BLaER1 treated with 17β-estradiol and CSF1 and Interleukin-3, amounts not matched to agents 10 nM and 100 nM (cell line): ENCODE measurements at regions not wholly inside any gene's neighbourhood (a gene's known extent, or its start where the extent isn't known, plus 50 kb on each side); places are given as distances from the start of the nearest gene placed in this dataset.

ENCODE experiments used
- H3K27ac ChIP-seq, 11 experiments: shearing (Covaris generic); formaldehyde crosslinking; 2 replicates each; pipeline ENCODE4 v1.8.1; 2022
- H3K27me3 ChIP-seq, 11 experiments: shearing (Covaris generic); formaldehyde crosslinking; 2 replicates each; pipeline ENCODE4 v1.8.1; 2022
- H3K36me3 ChIP-seq, 11 experiments: shearing (Covaris generic); formaldehyde crosslinking; 2 replicates each; pipeline ENCODE4 v1.8.1; 2022
- H3K4me1 ChIP-seq, 10 experiments: shearing (Covaris generic); formaldehyde crosslinking; 2 replicates each; pipeline ENCODE4 v1.8.1; 2022
- H3K4me2 ChIP-seq, 11 experiments: shearing (Covaris generic); formaldehyde crosslinking; 2 replicates each; pipeline ENCODE4 v1.8.1; 2022
- H3K4me3 ChIP-seq, 10 experiments: shearing (Covaris generic); formaldehyde crosslinking; 2 replicates each; pipeline ENCODE4 v1.8.1; 2022
- H3K9ac ChIP-seq, 11 experiments: shearing (Covaris generic); formaldehyde crosslinking; 2 replicates each; pipeline ENCODE4 v1.8.1; 2022
- H3K9me3 ChIP-seq, 11 experiments: shearing (Covaris generic); formaldehyde crosslinking; replicated peaks in 1 of 11; 2 replicates each; pipeline ENCODE4 v1.8.1; 2022
- H4K20me1 ChIP-seq, 11 experiments: shearing (Covaris generic); formaldehyde crosslinking; 2 replicates each; pipeline ENCODE4 v1.8.1; 2022
- Cebpa-rat ChIP-seq, 11 experiments: shearing (Covaris generic); IDR thresholded peaks; 2 replicates each; pipeline ENCODE4 v1.8.1; 2022

DNA sequence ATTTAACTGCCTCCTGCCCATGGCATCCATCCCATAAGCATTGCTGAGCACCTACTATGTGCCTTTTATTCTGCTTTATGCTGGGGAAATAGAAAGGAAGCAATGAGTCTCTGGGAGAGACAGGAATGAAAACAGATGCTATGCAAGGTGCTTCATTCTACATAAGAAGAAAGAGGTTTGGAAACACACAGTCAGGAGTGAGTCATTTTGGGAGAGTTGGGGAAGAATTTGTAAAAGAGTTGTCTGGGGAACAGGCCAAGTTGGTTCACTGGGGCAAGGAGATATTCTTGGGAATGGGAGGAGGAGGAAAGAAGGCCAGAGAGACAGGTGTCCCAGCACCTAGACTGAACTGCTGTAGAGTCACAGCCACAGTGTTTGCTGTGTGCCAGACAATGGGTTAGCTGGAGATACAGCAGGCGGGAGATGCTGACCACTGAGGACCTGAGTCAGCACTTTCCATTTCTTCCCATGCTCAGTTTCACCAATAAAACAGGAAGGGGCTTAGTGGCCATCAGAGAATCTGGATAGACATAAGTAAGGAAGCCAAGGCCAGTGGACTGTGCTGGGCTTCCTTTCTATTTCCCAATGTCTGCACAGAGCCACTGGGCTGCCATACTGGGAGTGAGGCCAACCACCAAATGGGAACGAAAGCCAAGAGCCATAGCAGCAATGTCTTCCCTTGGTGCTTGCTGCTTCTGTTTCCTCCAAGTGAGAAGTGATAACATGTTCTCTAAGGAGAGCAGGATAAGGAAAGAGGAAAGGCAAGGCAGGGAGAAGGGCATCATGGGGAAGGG, 187.7 kb upstream of the USP24 start:
- H3K27ac ChIP-seq = no peak overlapping the region
- no peak overlapping the region for H3K9ac ChIP-seq
- H3K27me3 ChIP-seq = no peaks in the 10 kb centered on the region
- peaks cover 10 to 18% (median 15%) of the 10 kb centered on the region in 11 experiments; a peak in 21 of 22 replicates for H3K9me3 ChIP-seq
- H3K4me1 ChIP-seq = peaks cover 0 to 3% (median 0%) of the 10 kb centered on the region in 10 experiments; a peak in 1 of 20 replicates
- no peaks in the 10 kb centered on the region for H4K20me1 ChIP-seq
- H3K36me3 ChIP-seq = no peaks in the 10 kb centered on the region
- H3K4me3 ChIP-seq = no peak overlapping the region
- H3K4me2 ChIP-seq = peak overlapping the region in 1 of 11 experiments; percentile 36; a peak in 1 of 22 replicates
- no peak for TF ChIP-seq Cebpa-rat (IDR thresholded peaks at IDR 0.05)

DNA sequence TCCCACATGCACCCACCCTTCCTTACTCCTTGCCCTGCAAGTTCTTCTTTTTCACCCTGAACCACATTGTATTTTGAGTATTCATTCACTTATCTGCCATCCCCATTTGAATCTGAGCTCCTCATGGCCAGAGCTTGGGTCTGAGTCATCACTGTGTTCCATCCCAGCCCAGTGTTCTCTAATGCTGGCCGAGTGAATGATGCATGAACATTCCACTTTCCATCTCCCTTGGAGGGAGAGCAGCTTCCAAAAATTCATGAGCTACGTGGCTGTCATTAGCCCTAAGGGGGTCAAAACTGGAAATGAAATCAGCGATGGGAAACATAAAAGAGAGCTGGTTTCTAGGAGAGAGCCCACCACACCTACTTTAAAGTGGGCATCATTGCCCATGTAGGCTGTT, 187.0 kb upstream of the USP24 start:
- no peaks in the 10 kb centered on the region for H3K27me3 ChIP-seq
- no peak overlapping the region for H3K27ac ChIP-seq
- H3K9ac ChIP-seq = no peak overlapping the region
- no peaks in the 10 kb centered on the region for H3K36me3 ChIP-seq
- no peak overlapping the region for H3K4me2 ChIP-seq
- peaks cover 0 to 3% (median 0%) of the 10 kb centered on the region in 10 experiments; a peak in 1 of 20 replicates for H3K4me1 ChIP-seq
- H3K9me3 ChIP-seq = peaks cover 10 to 18% (median 15%) of the 10 kb centered on the region in 11 experiments; a peak in 21 of 22 replicates
- TF ChIP-seq Cebpa-rat (IDR thresholded peaks at IDR 0.05) = no peak
- no peak overlapping the region for H3K4me3 ChIP-seq
- no peaks in the 10 kb centered on the region for H4K20me1 ChIP-seq

DNA sequence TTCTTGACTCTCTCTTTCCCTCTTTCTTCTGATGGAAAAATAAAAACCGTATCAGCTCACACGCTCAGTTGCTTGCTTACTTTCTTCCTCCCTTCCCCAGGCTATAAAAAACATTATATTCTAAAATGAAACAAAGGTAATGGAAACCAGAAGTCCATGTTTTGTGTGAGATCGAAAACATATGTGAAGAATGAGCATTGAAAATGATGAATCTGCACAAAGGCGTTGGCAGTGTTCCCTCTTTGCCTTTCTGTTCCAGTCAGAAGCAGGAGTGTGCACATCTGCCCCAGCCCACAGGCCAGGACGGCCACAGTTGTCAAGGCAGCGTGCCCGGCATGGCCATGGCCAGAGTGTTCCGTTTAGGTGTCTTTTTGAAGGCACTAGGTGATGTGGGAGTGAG, 185.3 kb upstream of the USP24 start:
- Histone ChIP-seq H3K27ac (no peak overlapping the region), H3K9ac (no peak overlapping the region), H3K27me3 (no peaks in the 10 kb centered on the region), H3K4me3 (no peak overlapping the region), H3K4me1 (no peaks in the 10 kb centered on the region), H3K36me3 (no peaks in the 10 kb centered on the region), H4K20me1 (no peaks in the 10 kb centered on the region), H3K9me3 (peaks cover 6 to 10% (median 8%) of the 10 kb centered on the region in 11 experiments; a peak in 21 of 22 replicates), H3K4me2 (no peak overlapping the region)
- TF ChIP-seq Cebpa-rat (IDR thresholded peaks at IDR 0.05) = no peak

DNA sequence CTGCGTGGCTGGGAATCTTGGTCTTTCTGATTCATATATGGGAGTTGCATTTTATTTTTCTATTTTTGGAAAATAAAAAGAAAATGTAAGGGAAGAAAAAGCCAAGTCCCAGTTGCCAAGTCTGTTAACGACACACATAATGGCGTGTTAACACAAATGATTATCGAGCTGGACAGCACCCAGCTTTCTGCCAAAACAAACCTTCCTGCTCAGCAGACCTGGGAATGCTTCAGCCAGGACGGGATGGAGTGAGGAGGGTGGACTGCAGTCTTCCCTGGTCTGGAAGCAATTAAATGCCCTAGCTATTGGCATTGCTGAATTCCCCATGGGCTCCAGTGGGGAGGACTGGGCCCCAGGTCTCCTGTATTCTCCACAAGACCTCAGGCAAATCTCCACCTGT, 184.2 kb upstream of the USP24 start:
- Histone ChIP-seq H3K4me1 (no peaks in the 10 kb centered on the region), H3K9ac (no peak overlapping the region), H3K36me3 (no peaks in the 10 kb centered on the region), H3K9me3 (peaks cover 0 to 7% (median 3%) of the 10 kb centered on the region in 11 experiments; a peak in 9 of 22 replicates), H3K27me3 (no peaks in the 10 kb centered on the region), H3K27ac (no peak overlapping the region), H3K4me2 (no peak overlapping the region), H4K20me1 (no peaks in the 10 kb centered on the region), H3K4me3 (no peak overlapping the region)
- no peak for TF ChIP-seq Cebpa-rat (IDR thresholded peaks at IDR 0.05)

DNA sequence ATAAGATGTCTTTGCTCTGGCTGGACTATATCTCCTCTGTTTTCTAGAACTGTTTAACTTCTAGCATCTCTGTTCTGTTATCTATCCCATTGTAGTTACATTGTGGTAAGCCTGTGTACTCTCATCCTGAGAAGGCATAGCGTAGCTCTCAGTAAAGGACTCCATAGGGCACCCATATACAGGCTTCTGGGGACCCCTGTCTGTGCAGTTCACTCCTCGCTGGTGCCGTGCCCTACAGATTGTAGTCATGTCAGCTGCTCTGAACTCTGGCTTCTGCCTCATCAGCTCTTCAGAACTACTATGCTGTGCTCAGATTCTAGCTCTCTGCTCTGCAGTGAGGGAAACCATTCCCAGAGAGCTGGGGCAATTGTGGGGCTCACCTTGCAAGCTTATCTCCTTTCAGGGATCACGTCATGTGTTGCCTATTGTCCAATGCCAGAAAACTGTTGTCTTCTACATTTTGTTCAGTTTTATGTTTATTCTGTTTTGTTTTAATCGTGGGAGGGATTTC, 181.3 kb upstream of the USP24 start:
- Histone ChIP-seq H3K4me1 (no peaks in the 10 kb centered on the region), H3K27ac (no peak overlapping the region), H4K20me1 (no peaks in the 10 kb centered on the region), H3K9me3 (peaks cover 0 to 13% (median 7%) of the 10 kb centered on the region in 11 experiments; a peak in 8 of 22 replicates), H3K9ac (no peak overlapping the region), H3K36me3 (no peaks in the 10 kb centered on the region), H3K4me2 (no peak overlapping the region), H3K27me3 (no peaks in the 10 kb centered on the region), H3K4me3 (no peak overlapping the region)
- TF ChIP-seq Cebpa-rat (IDR thresholded peaks at IDR 0.05) = no peak

DNA sequence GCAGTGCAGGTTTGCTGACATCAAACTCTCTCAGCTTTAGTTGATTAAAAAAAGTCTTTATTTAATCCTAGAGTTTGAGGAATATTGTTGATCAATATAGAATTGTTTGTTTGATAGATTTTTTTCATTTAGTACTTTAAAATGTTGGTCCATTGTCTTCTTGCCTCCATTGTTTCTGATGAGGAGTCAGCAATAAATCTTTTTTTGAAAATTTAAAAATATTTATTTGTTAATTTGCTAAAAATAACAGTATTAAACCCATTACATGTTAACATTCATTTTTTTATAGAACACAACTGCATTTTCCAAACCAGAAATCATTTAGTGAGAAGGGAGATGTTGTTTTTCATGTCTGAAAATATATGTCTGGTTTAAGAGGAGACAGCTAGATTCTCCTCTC, 173.8 kb upstream of the USP24 start:
- Histone ChIP-seq H3K9me3 (peaks cover 0 to 15% (median 11%) of the 10 kb centered on the region in 11 experiments; a peak in 14 of 22 replicates), H3K9ac (no peak overlapping the region), H3K36me3 (no peaks in the 10 kb centered on the region), H4K20me1 (no peaks in the 10 kb centered on the region), H3K27ac (no peak overlapping the region), H3K4me1 (no peaks in the 10 kb centered on the region), H3K27me3 (no peaks in the 10 kb centered on the region), H3K4me2 (no peak overlapping the region), H3K4me3 (no peak overlapping the region)
- TF ChIP-seq Cebpa-rat (IDR thresholded peaks at IDR 0.05) = no peak

DNA sequence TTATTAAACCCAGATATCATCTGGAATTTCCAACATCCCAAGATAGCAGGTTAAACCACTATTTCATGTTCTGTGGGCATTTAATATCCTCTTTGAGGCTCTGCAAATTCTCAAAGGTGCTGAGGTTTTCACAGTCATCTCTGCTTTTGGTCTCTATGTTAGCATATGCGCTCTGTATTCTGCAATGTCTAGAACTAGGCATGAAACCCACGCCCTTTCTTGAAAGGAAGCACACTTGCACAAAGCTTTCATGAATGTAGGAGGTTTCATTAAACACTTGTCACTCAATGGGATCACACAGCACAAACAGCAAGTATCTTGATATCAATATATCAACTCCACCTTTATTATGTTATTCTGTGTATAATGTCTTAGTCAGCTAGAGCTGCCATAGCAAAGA, 172.0 kb upstream of the USP24 start:
- Histone ChIP-seq H3K4me1 (no peaks in the 10 kb centered on the region), H3K36me3 (no peaks in the 10 kb centered on the region), H3K9ac (no peak overlapping the region), H3K4me3 (no peak overlapping the region), H3K4me2 (no peak overlapping the region), H3K27me3 (no peaks in the 10 kb centered on the region), H3K27ac (no peak overlapping the region), H4K20me1 (no peaks in the 10 kb centered on the region), H3K9me3 (peaks cover 0 to 15% (median 10%) of the 10 kb centered on the region in 11 experiments; a peak in 13 of 22 replicates)
- no peak for TF ChIP-seq Cebpa-rat (IDR thresholded peaks at IDR 0.05)

DNA sequence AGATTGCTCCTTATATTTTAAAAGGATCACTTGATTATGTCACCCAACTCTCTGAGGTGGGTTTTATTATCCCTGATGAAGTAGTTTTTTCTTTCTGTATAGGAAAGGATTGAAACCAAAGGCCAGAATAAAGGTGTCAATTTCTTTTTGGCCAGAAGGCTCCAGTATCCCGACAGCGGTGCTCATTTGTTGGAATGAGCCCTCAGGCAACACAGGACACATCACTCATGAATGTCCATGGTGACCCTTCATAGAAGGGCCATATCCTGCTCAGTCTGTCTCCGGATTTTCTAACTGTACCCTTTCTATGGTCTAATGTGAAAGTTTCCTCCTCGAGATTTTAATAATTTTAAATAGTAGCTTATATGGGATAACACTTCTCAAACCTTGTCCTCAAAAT, 171.3 kb upstream of the USP24 start:
- Histone ChIP-seq H3K27me3 (no peaks in the 10 kb centered on the region), H4K20me1 (no peaks in the 10 kb centered on the region), H3K4me1 (no peaks in the 10 kb centered on the region), H3K4me3 (no peak overlapping the region), H3K9me3 (peaks cover 0 to 15% (median 10%) of the 10 kb centered on the region in 11 experiments; a peak in 13 of 22 replicates), H3K27ac (no peak overlapping the region), H3K36me3 (no peaks in the 10 kb centered on the region), H3K9ac (no peak overlapping the region), H3K4me2 (no peak overlapping the region)
- TF ChIP-seq Cebpa-rat (IDR thresholded peaks at IDR 0.05) = no peak

DNA sequence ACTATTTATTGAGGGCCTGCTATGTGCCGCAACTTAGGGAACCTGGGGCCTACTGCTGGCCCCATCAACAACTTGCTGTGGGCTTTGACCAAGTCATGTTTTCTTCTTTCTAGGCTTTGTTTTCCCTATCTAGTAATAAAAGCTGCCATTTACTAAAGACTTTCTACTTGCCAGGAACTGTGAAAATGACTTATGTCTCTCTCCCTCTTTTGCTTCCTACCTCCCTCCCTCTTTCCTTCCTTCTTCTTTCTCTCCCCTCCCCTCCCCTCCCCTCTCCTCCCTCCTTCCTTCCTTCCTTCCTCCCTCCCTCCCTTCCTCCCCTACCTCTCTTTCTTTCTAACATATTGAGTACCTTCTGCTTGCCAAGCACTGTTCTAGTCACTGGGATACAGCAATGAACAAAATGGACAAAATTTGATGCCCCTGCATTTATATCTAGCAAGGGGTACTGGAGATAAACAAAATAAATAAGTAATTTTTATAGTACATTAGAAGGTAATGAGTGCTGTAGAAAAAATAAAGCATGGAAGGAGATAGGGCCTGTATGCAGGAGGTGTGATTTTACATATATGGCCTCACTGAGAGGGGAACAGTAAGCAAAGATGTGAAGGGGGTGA, 170.3 kb upstream of the USP24 start:
- H3K27me3 ChIP-seq = no peaks in the 10 kb centered on the region
- H4K20me1 ChIP-seq = no peaks in the 10 kb centered on the region
- H3K4me3 ChIP-seq = no peak overlapping the region
- H3K9me3 ChIP-seq = peaks cover 0 to 15% (median 10%) of the 10 kb centered on the region in 11 experiments; a peak in 13 of 22 replicates
- no peak overlapping the region for H3K27ac ChIP-seq
- H3K4me1 ChIP-seq = no peaks in the 10 kb centered on the region
- no peak overlapping the region for H3K9ac ChIP-seq
- no peaks in the 10 kb centered on the region for H3K36me3 ChIP-seq
- H3K4me2 ChIP-seq = no peak overlapping the region
- TF ChIP-seq Cebpa-rat (IDR thresholded peaks at IDR 0.05) = no peak
